HG03457 (cell line): ENCODE measurements at regions not wholly inside any gene's neighbourhood (a gene's known extent, or its start where the extent isn't known, plus 50 kb on each side); places are given as distances from the start of the nearest gene placed in this dataset.

Source experiments
- ATAC-seq: cut with Tn5 transposase; IDR thresholded peaks from one replicate; pipeline ENCODE4 v1.9.1; 2021; ENCODE audit warnings: moderate number of reproducible peaks; ENCODE audit not compliant: unreplicated experiment

DNA sequence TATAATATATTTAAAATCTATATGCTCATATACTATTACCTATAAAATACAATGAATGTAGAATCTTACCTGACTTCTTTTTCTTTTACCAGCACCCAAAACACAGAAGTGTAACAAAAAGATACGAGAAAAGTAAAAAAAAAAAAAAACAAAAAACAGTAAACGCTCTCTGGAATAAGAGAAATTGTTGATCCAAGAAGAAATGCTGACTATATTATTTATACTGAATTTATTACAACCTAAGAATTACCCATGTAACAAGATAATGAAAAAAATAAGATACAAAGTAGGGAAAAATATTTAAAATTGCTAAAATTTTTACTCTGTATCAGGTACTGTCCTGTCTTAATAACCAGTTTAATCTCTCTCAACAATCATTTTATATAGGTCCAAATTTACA lies 787.9 kb upstream of the MAN1A1 start:
- ATAC-seq = no peak

DNA sequence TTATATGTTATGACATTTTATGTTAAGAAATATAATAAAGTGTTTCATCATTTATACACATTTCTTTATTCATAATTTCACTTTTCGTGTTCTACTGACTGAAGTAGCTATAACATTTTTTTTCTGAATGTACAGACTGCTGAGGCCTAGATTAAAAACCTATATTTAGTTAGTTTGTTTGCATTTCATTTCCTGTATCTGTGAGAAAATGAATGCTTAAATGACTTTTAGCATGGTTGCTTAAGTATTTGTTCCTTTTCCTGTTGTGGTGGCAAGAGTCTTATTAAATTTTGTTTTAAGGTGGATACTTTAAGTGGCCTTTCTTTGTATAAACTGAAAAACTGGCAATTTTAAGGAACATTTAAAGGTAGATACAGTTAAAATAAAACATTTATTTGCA lies 779.7 kb upstream of the MAN1A1 start:
- no peak for ATAC-seq

DNA sequence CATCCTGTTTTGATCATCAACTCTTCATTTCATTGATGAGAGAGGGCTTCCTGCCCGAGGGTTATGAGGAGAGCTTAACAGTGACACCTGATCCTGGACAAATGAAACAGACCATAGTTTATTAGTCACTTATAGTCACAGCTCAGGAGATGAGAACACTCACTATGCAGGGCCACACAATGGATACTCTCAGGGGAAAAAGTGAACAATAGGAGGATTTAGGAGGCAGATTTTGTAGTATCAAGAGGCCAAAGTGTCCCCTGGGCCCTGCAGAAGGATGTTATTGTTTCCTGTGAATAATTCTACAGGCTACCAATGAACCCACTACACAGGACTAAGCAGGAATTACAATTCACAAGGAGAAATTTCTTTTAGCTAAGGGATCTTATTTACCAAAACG lies 772.8 kb upstream of the MAN1A1 start:
- no peak for ATAC-seq

DNA sequence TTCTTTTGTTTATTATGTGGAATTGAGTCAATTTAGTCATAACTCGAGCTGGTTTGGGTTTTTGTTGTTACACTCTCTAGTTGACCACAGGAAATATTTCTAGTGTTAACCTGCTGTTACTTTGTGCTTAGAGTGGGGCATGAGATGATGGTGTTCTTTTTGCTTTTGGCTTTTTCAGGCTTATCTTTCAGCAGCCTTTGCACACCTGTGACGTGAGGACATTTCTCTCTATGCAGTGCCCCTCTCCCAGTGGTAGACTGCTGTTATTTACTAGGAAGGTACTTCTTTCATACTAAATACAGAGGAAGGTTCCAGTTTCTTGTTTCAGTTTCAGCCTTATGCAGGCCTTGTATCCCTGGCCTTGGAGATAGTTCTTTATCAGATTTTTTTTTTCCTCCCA lies 766.8 kb upstream of the MAN1A1 start:
- no peak for ATAC-seq

DNA sequence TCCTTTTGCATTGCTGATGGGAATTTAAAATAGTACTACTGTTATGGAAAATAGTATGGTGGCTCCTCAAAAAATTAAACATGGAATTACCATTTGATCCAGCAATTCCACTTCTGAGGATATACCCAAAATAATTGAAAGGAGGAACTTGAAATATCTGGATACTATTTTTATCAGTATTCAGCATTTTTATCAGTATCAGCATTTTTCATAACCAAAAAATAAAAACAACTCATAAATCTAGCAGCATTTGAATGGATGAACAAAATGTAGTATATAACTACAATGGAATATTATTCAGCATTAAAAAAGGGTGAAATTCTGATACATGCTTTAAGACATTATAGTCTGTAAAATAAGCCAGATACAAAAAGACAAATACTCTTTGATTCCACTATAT lies 763.4 kb upstream of the MAN1A1 start:
- ATAC-seq = no peak

DNA sequence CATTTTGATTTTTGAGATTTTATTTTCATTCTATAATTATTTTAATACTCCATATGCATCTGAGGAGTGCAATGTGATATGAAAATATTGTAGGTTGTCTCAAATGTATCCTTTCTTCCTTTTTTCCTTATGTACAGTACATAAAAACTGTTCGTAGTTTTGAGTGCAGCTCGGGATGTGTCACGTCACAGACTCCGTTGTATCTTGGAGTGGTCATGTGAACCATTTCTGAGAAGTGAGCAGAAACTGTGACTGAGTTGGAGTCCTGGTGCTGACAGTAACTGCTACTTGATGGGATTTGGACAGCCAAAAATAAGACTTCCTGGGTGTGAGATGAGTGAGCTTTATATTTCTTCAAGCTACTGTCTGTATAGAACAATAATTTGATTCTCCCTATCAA lies 761.4 kb upstream of the MAN1A1 start:
- ATAC-seq = no peak

DNA sequence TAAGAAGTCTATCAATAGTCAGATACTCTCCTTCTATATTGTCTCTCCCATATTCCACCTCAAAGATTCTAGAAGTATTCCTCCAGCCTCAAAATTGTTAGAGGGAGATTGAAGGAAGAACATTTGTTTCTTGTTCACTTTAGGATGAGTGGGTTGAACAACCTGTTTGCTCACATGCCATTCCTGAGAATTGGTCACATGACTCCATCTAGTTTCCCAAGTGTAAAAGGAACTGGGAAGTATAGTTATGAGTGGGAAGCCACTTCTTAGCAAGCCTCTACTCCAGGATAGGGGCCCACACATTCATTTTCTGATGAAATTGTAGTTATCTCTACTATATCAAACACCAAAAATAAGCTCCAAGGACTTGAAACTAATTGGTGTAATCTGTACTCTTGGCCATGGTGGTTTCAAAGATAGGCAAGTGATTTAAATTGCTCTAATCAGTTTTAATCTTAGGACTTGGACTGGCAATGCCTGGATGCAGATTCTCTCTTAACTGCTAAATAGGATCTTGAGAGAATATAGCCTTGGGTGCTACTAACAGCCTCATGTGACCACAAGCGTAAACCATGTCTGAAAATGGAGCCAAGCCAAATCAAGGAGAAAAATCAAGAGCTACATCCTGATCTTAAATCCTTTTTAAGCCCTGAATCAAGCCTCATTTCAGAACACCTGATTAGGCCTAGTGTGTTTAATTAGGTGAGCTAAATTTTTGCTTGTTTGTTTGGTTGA lies 758.7 kb upstream of the MAN1A1 start:
- no peak for ATAC-seq

DNA sequence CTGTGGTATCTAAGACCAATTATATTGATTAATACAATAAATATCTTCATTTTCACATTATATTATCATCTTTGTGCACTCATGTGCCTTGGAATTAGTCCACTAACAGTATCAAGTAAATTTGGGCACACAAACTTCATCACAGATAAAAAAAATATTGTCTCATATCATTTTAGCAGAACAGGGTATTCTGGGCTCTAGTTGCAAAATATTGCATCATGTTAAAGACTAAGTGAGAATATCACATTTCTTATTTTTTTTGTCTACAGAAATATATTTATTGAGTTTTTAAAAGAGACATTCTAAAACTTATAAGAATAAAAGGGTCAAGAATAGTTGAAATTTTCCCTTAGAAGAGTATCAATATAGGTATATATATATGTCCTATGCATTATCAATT lies 754.1 kb upstream of the MAN1A1 start:
- no peak for ATAC-seq

DNA sequence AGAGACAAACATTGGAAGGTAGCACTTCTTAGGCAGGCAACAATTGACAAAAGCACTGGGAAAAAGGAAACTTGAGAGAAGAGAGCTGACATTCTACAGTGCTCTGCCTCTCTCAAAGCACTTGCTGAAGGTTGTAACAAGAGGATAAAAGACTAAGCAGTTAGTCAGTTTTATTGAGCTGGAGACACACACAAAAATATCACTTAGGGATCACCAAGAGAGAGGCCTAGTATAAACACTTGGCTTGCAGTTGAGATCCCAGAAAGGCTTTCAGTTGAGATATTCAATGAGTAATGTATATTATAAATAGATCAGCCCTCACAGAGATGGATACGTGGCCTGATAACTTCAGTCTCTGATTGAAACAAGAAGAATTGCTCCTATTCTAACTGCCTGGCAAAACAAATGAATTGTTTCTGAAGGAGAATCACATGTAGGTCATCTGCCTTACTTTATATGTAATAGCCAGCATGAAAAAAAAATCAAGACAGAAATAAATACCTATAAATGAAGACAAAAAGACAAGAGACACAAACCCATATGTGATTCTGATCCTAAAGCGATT lies 747.2 kb upstream of the MAN1A1 start:
- no peak for ATAC-seq

DNA sequence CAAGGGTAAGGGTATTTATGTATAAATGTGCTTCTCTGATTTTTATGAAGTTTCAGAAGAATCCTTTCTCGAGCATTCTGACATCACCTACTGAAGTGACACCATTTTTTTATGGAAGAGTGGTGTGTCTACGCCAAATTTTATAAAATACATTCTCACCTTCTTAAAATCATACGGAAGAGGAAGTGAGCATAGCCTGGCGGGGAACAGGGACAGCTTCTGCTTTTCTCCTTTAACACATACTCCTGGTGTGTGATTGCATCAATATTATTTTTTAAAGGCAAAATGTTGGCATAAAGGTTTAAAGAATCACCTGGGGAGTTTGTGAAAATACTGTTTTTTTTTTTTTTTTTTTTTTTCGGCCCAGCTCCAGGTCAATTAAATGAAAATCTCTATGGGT lies 733.6 kb upstream of the MAN1A1 start:
- no peak for ATAC-seq

DNA sequence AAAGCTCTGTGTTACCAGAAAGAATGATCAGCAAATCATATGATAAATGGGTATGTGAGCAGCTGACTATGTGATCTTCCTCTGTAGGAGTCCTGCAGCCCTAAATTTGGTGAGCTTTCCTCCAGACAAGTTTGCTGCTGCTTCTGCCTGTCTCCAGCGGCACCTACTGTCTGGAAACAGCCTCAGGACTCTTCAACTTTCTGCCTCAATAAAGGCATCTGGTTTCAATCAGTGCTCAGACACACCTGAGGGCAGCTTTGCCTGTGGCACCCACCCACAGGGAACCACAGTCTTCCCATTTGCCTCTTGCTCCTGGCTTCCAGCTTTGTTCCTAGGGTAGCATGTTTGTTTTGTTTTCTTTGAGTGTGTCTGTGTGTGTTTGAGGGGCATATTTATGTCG lies 727.9 kb upstream of the MAN1A1 start:
- no peak for ATAC-seq

DNA sequence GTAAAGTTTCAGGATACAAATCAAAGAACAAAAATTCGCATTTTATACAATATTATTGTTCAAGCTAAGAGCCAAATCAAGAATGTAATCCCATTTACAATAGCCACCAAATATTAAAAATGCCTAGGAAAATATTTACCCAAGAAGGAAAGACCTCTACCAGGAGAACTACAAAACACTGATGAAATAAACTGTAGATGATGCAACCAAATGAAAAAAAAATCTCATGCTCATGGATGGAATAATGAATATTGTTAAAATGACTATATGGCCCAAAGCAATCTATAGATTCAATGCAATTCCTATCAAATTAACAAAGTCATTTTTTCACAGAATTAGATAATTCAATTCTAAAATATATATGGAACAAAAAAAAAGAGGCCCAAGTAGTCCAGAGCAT lies 708.8 kb upstream of the MAN1A1 start:
- no peak for ATAC-seq

DNA sequence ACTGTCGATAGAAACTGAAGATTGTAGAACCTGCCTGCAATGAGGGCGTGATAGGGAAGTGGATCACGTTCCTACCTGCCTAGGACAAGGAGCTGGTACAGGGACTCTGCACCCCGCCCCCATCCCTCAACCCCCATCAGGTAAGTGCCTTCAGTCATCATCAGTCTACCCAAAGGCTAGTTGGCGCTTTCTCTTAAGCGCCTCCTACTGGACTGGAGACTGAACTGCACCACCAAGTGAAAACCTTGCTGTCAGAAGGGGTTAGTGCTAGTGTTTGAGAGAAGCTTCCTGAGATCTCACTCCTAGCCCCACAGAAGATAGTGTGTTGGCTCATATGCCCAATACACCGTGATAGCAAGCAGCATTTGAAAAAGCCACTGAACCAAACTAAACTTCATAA lies 706.5 kb upstream of the MAN1A1 start:
- ATAC-seq = no peak

DNA sequence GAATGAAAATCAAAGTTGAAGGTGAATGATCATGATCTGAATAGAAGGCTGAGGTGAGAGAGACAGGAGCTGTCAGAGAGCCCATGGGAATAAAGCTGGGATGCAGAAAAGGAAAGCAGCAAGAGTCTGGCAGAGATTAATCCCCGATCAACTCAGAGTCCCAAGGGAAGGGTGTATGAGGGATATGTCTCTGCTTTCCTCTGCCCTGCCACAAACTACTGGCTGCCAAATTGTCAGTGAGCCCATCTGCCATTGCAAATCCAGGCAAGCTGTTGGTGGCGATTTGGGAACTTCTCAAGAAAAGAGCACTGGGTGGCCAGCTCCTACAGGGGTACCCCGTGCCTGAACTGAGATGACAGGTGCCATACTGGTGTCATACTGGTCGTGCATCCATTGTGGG lies 705.5 kb upstream of the MAN1A1 start:
- no peak for ATAC-seq

DNA sequence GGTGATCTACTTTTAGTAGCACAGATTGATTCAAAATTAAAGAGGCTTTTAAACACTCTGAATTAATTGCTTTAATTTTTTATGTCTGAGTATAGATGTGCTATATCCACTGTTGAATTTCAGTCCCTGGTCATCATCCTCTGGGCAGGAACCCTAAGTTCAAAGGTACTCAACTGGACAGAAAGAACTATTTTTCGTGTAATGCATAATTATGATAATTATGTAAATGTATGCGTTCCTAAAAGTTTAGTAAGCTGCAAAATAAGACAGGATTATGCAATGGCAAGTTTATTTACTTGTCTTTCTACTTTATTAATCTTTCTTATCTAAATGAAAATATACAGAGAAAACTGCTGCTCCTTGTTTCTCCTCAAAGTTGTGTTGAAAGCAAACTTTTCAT lies 690.1 kb upstream of the MAN1A1 start:
- ATAC-seq = no peak

DNA sequence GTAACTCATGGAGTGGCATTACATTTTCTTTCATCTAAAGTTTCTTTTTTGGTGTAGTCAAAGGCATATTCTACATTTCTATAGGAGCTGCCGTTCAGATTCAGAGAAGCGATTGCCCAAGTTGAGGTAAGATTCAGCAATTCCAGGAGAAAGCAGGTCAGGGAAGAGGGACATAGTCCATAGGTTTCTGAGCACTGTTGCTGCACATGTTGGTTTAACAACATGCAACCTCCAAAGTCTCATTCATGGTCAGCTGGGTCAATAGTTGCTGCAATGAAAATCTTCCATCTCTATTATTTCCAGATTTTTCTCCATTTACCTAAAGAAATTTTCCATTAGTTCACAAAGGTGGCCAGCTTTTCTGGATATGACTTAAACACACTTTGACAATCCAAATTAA lies 682.3 kb upstream of the MAN1A1 start:
- ATAC-seq = no peak

DNA sequence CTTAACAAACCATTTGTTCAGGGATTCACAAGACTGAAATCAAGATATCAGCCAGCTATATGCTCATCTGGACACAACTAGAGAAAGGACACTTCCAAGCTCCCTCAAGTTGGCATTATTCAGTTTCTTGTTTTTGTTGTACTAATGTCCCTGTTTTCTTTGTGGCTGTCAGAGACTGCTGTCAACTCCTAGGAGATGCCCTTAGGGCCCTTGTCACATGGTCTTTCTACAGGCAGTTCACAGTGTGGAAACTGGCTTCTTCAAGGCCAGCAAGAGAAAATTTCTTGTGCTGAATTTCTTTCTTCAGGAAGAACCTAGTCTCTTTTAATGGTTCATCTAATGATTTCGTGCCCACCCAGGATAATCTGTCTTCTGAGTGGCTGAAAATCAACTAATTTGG lies 677.2 kb upstream of the MAN1A1 start:
- no peak for ATAC-seq

DNA sequence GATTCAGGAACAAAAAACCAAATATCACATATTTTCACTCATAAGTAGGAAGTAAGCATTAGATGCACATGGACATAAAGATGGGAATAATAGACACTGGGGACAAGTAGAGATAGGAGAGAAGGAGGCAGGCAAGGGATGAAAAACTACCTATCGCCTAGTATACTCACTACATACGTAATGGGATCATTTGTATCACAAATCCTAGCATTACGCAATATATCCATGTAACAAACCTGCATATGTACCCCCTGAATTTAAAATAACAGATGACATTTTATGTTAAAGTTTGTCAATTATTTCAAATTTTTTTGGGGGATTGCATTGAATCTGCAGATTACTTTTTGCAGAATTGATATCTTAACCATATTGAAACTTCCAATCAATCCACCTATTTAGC lies 660.5 kb upstream of the MAN1A1 start:
- no peak for ATAC-seq

DNA sequence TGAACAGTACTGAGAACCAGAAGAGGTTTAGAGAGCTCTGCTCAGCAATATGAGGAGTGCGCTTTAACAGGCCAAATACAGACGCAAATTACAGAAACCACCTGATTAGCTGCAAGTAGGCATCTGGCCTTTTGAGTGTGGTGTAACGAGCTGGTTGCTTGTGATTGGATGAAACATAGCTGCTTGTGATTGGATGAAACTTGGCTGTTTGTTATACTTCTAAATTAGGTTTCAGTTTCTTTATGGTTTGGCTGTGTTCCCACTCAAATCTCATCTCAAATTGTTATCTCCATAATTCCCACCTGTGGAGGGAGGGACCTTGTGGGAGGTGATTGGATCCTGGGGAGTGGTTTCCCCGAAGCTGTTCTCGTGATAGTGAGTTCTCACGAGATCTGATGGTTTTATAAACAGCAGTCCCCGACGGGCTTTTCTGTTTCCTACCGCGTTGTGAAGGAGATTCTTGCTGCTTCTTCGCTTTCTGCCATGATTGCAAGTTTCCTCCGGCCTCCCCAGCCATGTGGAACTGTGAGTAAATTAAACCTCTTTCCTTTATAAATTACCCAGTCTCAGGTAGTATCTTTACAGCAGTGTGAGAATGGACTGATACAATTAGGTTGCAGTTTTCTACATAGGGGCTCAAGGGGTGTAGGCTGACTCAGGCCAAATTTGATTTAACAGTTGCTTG lies 655.9 kb upstream of the MAN1A1 start:
- ATAC-seq = no peak

DNA sequence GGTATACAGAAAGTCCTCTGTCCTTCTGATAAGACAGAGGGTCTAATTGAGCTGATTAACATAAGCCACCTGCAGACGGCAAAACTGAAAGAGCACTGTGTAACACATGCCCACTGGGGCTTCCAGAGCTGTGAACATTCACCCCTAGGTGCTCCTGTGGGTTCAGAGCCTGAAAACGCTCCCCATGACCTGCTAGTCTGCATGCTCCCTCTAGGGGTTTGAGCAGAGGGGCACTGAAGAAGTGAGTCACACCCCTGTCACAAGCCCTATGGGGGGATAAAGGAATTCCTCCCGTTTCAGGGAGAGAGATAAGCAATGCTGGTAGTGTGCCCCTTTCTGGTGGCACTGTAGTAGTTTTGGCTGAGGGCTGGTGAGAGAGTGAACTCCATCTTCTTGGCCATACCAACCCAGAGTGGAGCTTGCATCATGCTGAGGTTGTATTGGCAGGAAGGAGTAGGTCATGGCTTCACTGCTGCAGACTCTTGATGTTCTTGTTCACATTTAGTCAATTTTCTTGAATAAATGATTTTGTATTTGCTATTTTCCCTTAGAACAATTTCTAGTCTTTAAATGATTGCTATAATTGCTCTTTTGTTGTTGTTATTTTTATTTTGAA lies 637.5 kb upstream of the MAN1A1 start:
- ATAC-seq = no peak

DNA sequence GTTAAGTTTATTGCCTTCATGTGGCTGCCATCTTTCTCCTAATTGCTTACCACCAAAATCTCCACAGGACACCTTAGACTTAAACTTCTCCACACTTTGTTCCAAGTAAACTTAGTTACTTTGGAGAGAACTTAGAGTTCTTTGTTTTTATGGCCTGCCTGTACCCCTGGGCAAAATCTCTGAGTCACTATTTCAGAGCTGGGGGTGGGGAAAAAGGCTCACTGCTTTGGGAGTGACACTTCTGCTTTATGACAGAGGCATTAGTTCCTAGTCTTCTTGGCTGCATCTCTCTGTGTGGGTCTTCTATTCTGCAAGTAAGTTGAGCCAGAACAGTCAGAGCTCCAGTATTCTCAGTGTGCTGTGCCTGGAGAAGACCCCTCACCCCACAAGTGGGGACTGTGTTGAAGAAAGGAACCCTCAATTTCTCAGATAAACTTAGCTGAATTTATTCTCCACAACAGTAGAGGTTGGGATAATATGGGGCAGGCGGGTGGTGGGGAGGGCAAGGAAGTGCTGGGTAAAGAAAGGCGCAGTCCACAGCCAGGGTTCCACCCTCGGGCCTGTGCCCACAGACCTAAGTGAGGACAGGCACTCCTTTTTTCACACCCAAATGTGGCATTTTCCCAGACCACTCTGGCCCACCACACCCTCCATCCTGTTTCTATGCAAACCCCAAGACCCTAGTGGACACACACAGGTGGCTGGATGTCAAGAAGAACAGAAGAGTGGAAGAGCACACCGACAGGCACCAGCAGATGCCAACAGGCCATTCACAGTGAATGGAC lies 636.6 kb upstream of the MAN1A1 start:
- ATAC-seq = no peak
